ENCODE measurements at regions not wholly inside any gene's neighbourhood (a gene's known extent, or its start where the extent isn't known, plus 50 kb on each side); places are given as distances from the start of the nearest gene placed in this dataset.

DNA sequence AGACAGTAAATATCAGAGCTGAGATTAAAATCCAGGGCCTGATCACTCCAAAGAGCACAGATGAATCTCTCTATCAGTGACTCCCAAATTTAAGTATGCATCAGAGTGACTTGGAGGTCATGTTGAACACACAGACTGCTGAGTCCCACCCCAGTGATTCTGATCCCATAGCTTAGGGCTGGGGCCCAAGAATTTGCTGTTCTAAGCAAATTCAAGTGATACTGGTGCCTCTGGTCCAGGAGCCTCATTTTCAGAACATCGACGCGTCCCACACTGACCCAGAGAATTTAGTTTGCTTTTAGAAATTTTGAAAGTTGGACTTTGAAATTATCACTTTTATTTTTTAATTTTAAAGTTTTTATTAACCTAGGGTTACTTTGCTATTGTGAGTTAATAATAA, 72.7 kb upstream of the NETO1 start:
- no peak for DNase-seq (ENCODE audit: low read depth in 1 of 2, low spot score in 1 of 2)

DNA sequence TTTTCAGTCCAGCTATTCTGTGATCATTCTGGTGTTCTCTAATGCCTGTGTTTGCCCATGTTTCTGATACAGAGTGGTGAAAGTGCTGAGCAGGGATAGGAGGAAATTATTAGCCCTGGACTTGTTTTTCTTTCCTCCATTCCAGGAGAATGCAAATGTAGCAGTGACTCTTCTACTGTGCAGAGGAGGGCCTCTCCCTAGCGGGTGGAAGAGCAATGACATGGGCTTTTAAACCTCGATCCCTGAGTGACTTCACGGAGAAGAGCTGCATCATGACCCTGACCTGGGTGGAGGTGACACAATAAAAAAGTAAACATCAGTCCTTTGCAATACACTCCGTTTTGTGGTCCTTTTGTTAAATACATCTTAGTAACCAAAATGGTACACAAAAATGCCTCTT, 68.0 kb upstream of the NETO1 start:
- DNase-seq (ENCODE audit: low read depth in 1 of 2, low spot score in 1 of 2): no peak

DNA sequence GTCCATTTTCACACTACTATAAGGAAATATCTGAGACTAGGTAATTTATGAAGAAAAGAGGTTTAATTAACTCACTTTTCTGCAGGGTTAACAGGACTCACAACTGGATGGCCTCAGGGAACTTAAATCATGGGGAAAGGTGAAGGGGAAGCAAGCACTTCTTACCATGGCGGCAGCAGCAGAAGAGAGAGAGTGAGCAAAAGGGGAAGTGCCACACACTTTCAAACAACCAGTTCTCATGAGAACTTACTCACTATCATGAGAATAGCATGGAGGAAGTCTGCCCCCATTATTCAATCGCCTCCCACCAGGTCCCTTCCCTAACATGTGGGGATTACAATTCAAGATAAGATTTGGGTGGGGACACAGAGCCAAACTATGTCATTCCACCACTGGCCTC, 55.1 kb upstream of the NETO1 start:
- DNase-seq (ENCODE audit: low read depth in 1 of 2, low spot score in 1 of 2): no peak
